Brain pericyte (primary cell): ENCODE measurements at regions not wholly inside any gene's neighbourhood (a gene's known extent, or its start where the extent isn't known, plus 50 kb on each side); places are given as distances from the start of the nearest gene placed in this dataset.

ENCODE experiments used
- DNase-seq: peaks from one replicate; pipeline ENCODE4 v3.0.0-alpha.2; 2012; ENCODE audit warnings: low read depth, low spot score

DNA sequence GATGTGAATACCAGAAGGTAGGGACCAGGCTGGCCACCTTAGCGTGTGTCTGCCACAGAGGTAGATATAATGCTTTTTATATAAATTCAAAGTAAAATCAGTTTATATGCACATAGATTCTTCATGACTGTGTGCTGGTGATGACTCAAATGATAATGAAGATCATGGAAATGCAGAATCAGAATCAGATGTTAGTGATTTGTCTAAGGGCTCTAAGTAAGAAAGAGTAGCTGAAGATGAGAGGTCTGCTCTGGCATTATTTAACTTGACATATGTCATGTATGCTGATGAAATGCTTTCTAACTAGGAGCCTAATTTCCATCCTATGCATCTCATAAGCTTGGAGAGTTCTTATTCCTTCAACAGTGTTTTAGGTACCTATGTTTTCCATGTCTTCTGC, 50.3 kb upstream of the DPH6 start:
- DNase-seq: no peak

DNA sequence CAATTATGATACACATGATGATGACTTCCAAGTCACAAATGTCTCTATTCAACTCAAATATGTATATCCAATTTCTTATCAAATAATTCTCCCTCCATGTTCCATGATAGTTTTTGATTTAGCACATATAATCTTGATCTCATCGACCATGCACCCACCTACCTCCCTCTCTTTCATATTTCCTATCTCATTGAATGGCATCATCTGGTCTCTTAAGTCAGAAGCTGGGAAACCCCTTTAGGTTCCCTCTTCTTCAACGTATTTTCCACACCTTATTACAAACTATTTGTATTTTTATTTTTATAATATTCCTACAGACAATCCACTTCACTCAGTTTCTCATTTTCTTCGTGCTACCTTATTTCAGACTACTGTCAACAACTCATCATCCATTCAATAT, 56.9 kb upstream of the DPH6 start:
- no peak for DNase-seq

DNA sequence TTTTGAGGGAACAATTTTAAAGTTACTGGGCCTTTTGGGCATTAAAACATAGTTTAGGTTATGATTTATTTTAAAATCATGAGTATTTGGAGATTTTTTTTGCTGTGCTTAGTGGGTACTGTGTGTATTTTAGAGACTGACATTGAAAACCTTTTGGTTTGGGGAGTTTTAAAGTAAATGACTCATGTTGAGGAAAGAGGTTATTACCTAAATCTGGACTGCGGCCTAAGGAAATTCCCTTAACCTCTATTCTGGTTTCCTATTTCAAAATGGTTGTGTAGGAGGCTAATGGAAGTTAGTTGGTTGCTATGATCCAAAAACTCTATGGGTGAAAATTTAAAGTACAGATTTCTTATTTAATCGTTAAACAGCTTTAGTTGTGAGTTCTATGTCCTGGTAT, 57.3 kb upstream of the DPH6 start:
- DNase-seq: no peak

GRCh38 chr15:35603856-35604255, 57.9 kb upstream of the DPH6 start:
- DNase-seq: no peak

GRCh38 chr15:35605764-35606449, 59.9 kb upstream of the DPH6 start:
- DNase-seq: no peak

- no peak for DNase-seq
Observed at GRCh38 chr15:35606450-35606779, 60.5 kb upstream of the DPH6 start.

DNA sequence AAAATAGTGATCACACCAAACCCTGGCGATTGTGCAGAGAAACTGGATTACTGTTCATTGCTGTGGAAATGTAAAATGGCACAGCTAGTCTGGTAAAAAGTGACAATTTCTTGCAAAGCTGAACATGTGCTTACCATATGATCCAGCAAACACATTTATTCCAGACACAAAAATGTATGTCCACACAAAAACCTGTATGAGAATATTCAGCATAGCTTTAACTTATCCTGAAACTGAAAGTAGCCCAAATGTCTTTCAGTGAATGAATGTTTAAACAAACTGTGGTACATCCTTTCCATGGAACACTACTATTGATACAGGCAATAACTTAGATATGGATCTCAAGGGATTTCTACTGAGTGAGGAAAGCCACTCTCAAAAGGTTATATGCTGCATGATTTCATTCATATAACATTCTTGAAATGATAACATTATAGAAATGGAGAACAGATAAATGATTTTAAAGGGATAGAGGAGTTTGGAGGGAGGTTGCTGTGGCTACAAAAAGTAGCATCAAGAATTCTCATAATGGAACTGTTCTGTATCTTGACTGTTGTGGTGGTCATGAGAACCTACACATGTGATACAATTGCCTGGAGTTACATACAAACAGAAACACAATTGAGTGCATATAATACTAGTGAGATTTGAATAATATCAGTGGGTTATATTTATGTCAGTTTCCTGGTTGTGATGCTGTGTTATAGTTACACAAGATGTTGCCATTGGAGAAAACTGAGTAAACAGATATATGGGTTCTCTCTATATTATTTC, 70.7 kb upstream of the DPH6 start:
- no peak for DNase-seq

DNA sequence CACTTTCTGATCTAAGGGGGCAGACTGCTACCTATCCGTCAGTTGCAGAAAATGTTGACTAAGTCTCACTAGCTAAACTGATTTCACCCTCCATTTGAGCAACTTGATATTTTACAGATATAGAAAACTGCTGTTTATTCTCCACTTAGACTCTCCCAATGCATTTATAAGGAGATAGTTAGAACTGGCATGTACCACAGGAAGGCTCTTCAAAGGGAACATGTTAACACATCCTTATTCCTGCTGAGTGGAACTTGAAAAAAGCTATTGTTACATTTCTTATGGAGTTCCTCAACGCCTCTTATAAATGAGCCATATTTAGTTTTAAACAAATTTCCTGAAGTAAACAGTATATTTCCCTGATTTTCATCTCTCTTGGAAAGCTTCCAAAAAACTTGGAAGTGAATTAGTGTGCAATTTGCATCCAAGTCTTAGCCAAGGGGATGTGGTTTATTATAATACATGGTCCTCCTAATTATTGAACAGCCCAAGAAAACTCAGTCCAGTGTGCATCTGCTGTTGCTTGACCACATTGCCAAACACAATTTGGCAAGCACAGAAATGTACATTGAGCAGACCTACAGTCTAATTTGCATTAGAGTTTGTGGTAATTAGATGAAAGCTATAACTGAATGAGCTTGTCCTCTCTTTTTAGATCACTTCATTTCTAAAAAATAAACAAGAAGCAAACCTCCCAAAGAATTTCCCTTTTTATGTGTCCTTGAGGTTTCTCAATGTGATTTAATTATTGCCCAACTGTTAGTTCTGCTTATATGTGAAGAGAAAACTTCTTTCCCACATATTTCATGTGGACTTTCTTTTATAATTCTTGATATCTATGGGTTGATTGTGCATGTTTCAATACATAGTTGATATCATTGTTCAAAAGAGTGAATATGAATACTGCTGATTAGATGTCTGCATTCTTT, 72.6 kb upstream of the DPH6 start:
- no peak for DNase-seq

GRCh38 chr15:35622641-35623340, 76.8 kb upstream of the DPH6 start:
- no peak for DNase-seq

- DNase-seq: peak; percentile 73
Observed at GRCh38 chr15:35624881-35625280, 78.9 kb upstream of the DPH6 start.

- DNase-seq: no peak
Observed at GRCh38 chr15:35626571-35627318, 80.8 kb upstream of the DPH6 start.

DNA sequence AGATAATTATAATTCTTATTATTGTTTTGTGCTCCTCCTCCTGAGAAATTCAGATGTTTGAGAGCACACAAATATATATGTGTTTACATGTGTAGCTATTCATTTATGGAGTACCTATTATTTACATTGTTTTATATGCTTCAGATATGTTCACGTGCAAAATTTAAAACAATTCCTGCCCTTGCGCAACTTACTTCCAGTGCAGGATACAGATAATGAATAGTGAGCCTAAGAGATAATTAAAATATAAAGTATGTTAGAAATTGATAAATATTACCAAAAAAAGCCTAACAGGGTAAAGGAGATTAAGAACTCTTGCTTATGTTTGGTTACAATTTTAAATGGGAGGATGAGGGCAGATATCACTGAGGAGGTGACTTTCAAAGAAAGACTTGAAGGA, 81.7 kb upstream of the DPH6 start:
- DNase-seq: no peak

DNA sequence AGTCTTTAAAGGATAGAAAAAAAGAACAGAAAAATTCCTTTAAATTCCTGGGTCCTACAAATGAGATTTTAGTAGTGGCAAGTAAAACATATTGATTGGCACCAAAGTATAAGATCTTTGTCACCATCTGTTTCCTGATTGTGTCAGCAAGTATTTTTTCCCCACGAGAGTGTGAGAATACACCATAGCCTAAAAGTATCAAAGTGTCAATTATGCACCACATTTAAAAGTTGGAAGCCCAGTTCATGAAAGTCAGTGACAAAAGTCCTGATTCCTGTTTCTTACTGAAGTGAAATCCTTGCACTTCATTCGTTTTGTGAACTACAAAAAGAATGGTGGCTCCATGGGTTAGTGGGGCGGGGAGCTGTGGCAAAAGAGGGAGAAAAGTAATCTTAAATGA, 83.8 kb upstream of the DPH6 start:
- DNase-seq: no peak

DNA sequence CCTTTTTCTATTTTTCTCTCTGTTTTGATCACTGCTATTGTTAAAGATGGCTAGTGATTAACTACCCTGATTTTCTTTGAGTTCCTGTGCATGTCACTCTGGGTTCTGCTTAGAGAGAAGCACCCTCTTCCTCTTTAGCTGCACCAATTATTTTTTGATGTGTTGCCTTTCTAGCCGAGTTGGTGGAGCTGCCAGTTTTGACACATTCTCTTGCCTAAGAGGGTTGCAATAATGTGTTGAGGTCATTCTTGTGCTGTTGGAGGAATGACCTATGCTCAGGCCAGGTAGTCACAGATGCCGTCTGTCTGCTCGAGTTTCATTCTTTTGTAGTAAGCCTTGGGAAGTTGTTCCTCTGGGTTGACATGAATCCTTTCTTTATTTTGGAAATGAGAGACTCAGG, 84.6 kb upstream of the DPH6 start:
- no peak for DNase-seq

DNA sequence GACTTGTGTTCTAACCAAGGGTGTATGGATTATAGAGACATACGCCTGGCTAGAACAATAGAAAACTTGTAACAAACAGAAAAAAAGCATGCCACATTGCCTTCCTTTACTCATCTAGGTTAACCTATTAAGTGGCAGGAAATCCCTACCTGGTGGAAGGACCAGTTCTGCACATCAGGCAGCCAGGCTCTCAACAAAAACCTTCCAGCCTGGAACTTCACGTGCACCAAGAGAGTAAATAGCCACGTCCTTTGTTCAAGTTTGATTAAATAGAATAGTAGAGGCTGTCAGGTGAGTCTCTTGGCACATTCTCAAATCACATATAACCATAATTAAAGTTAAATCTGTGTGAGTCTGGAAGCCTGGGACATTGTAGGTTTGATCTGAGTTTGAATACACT, 85.0 kb upstream of the DPH6 start:
- no peak for DNase-seq

DNA sequence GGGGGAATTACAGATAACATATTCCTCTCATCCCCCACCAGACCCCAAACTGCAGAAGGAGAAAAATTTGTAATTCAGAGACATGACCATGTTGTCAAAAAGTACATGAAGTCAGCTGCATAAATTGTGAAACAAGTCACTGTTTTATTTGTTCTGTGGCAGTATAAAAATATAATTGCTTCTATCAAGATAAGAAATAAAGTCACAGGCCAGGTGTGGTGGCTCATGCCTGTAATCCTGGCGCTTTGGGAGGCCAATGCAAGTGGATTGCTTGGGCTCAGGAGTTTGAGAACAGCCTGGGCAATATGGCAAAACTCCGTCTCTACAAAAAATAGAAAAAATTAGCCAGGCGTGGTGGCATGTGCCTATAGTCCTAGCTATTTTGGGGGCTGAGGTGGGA, 87.7 kb upstream of the DPH6 start:
- no peak for DNase-seq

DNA sequence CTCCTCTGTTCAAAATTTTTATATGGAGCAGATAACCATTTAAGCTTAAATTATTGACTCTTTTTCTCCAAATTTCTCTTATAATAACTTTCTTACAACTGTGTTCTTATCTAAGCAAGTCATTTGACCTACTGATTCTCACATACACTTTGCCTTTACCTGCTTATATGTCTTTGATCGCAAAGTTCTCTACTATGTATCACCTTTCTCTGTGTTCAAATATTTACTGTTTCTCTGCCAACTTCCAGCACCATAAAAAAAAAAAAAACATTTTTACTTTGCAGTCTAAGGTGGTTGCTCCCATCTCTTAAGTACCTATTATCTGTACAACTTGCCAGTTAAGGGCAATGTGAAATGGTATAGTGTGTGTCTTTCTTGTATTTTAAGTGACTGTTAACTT, 100.8 kb upstream of the DPH6 start:
- DNase-seq: no peak

GRCh38 chr15:35647303-35647702, 101.3 kb upstream of the DPH6 start:
- no peak for DNase-seq

GRCh38 chr15:35648941-35649340, 103.0 kb upstream of the DPH6 start:
- no peak for DNase-seq

- DNase-seq: no peak
Observed at GRCh38 chr15:35649575-35649974, 103.6 kb upstream of the DPH6 start.

DNA sequence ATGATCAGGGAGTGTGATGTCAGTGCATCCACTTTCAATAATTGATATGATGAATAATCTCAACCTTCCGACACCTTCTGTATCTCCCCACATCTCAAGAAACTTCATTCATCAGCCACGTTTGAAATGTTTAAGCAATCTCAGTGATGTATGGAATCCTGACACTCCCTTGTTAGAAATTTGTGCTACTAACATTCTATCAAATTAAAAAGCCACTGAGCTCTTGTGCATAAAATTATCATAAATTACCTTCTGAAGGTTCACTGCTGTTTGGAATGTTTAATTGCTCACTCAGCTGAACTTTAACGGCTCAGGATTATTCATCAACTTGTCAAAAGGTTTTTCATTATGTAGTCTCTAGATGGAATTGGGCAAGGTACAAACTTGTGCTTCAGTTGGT, 108.4 kb upstream of the DPH6 start:
- DNase-seq: no peak
